ENCODE measurements at regions not wholly inside any gene's neighbourhood (a gene's known extent, or its start where the extent isn't known, plus 50 kb on each side); places are given as distances from the start of the nearest gene placed in this dataset.

GRCh38 chr1:56416495-56416894, 162.9 kb downstream of the PLPP3 start (continued):
- TF ChIP-seq FOXK1 (CRISPR knock-in tag; IDR thresholded peaks at IDR 0.05; ENCODE audit: borderline replicate concordance, low read depth) (peak; percentile 63; the same call in 1 of the 2 replicates), ZMYM3 (CRISPR knock-in tag; IDR thresholded peaks at IDR 0.05) (peak; percentile 87), ZFP90 (CRISPR knock-in tag; IDR thresholded peaks at IDR 0.05; ENCODE audit: borderline replicate concordance) (no peak), HNF1A (IDR thresholded peaks at IDR 0.05; ENCODE audit: low read depth) (no peak), HNF1A (CRISPR knock-in tag; IDR thresholded peaks at IDR 0.05; ENCODE audit: borderline replicate concordance) (no peak), MEF2D (CRISPR knock-in tag; IDR thresholded peaks at IDR 0.05) (no peak), MATR3 (CRISPR knock-in tag; IDR thresholded peaks at IDR 0.05) (no peak), ZNF841 (CRISPR knock-in tag; IDR thresholded peaks at IDR 0.05; ENCODE audit: borderline replicate concordance) (no peak), NR2C2 (CRISPR knock-in tag; IDR thresholded peaks at IDR 0.05; ENCODE audit: borderline replicate concordance) (0 out of 2 replicates have a peak, but pooled peaks have one; percentile 20), EED (CRISPR knock-in tag; IDR thresholded peaks at IDR 0.05) (no peak), ATF1 (CRISPR knock-in tag; IDR thresholded peaks at IDR 0.05) (no peak), MYNN (CRISPR knock-in tag; IDR thresholded peaks at IDR 0.05; ENCODE audit: low read depth) (no peak), FOXM1 (CRISPR knock-in tag; IDR thresholded peaks at IDR 0.05) (no peak), SALL1 (CRISPR knock-in tag; IDR thresholded peaks at IDR 0.05) (peak; percentile 38; the same call in 1 of the 2 replicates)
- TF ChIP-seq, protein P1, sequence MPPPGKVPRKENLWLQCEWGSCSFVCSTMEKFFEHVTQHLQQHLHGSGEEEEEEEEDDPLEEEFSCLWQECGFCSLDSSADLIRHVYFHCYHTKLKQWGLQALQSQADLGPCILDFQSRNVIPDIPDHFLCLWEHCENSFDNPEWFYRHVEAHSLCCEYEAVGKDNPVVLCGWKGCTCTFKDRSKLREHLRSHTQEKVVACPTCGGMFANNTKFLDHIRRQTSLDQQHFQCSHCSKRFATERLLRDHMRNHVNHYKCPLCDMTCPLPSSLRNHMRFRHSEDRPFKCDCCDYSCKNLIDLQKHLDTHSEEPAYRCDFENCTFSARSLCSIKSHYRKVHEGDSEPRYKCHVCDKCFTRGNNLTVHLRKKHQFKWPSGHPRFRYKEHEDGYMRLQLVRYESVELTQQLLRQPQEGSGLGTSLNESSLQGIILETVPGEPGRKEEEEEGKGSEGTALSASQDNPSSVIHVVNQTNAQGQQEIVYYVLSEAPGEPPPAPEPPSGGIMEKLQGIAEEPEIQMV (CRISPR knock-in tag; IDR thresholded peaks at IDR 0.05; ENCODE audit: low read depth) = no peak
- TF ChIP-seq, protein P2, sequence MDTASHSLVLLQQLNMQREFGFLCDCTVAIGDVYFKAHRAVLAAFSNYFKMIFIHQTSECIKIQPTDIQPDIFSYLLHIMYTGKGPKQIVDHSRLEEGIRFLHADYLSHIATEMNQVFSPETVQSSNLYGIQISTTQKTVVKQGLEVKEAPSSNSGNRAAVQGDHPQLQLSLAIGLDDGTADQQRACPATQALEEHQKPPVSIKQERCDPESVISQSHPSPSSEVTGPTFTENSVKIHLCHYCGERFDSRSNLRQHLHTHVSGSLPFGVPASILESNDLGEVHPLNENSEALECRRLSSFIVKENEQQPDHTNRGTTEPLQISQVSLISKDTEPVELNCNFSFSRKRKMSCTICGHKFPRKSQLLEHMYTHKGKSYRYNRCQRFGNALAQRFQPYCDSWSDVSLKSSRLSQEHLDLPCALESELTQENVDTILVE (CRISPR knock-in tag; IDR thresholded peaks at IDR 0.05) = no peak
- TF ChIP-seq, protein P3, sequence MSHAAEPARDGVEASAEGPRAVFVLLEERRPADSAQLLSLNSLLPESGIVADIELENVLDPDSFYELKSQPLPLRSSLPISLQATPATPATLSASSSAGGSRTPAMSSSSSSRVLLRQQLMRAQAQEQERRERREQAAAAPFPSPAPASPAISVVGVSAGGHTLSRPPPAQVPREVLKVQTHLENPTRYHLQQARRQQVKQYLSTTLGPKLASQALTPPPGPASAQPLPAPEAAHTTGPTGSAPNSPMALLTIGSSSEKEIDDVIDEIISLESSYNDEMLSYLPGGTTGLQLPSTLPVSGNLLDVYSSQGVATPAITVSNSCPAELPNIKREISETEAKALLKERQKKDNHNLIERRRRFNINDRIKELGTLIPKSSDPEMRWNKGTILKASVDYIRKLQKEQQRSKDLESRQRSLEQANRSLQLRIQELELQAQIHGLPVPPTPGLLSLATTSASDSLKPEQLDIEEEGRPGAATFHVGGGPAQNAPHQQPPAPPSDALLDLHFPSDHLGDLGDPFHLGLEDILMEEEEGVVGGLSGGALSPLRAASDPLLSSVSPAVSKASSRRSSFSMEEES (CRISPR knock-in tag; IDR thresholded peaks at IDR 0.05) = peak; percentile 49; the same call in 1 of the 2 replicates
- TF ChIP-seq, protein P4, sequence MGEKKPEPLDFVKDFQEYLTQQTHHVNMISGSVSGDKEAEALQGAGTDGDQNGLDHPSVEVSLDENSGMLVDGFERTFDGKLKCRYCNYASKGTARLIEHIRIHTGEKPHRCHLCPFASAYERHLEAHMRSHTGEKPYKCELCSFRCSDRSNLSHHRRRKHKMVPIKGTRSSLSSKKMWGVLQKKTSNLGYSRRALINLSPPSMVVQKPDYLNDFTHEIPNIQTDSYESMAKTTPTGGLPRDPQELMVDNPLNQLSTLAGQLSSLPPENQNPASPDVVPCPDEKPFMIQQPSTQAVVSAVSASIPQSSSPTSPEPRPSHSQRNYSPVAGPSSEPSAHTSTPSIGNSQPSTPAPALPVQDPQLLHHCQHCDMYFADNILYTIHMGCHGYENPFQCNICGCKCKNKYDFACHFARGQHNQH (CRISPR knock-in tag; IDR thresholded peaks at IDR 0.05) = no peak
- TF ChIP-seq, protein P5, sequence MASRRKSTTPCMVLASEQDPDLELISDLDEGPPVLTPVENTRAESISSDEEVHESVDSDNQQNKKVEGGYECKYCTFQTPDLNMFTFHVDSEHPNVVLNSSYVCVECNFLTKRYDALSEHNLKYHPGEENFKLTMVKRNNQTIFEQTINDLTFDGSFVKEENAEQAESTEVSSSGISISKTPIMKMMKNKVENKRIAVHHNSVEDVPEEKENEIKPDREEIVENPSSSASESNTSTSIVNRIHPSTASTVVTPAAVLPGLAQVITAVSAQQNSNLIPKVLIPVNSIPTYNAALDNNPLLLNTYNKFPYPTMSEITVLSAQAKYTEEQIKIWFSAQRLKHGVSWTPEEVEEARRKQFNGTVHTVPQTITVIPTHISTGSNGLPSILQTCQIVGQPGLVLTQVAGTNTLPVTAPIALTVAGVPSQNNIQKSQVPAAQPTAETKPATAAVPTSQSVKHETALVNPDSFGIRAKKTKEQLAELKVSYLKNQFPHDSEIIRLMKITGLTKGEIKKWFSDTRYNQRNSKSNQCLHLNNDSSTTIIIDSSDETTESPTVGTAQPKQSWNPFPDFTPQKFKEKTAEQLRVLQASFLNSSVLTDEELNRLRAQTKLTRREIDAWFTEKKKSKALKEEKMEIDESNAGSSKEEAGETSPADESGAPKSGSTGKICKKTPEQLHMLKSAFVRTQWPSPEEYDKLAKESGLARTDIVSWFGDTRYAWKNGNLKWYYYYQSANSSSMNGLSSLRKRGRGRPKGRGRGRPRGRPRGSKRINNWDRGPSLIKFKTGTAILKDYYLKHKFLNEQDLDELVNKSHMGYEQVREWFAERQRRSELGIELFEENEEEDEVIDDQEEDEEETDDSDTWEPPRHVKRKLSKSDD (CRISPR knock-in tag; IDR thresholded peaks at IDR 0.05; ENCODE audit: low read depth) = no peak
